ENCODE measurements at regions not wholly inside any gene's neighbourhood (a gene's known extent, or its start where the extent isn't known, plus 50 kb on each side); places are given as distances from the start of the nearest gene placed in this dataset.

DNA sequence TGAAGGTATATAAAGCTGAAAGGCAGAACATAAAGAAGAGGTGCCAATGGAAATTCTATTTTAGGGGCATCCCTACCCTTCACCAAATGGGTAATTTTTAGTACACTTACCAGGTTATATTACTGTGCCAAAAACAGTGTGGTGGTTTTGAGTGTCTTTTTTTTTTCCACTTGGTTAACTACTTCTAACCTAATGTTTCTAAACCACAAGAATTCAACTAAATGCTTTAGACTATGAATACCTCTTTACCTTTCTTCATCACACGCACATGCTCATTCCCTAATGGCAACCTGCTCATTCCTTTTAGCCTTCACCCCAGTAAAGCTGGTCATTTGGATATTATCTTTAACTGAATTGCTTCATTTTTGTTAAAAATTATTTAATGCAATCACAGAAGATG, 215.6 kb downstream of the PIK3R1 start:
- H3K27ac ChIP-seq = no peak overlapping the region
- no peaks in the 10 kb centered on the region for H3K27me3 ChIP-seq
- no peak overlapping the region for H3K4me3 ChIP-seq
- no peak for DNase-seq (ENCODE audit: low read depth in 1 of 2, low spot score in 1 of 2)
- no peak for TF ChIP-seq CTCF (IDR thresholded peaks at IDR 0.05; ENCODE audit: low read depth, low read length)
- no peaks in the 10 kb centered on the region for H3K9me3 ChIP-seq (ENCODE audit: low read depth)
- no peaks in the 10 kb centered on the region for H3K4me1 ChIP-seq (ENCODE audit: low read depth)
- H3K36me3 ChIP-seq = no peaks in the 10 kb centered on the region

GRCh38 chr5:68431601-68432337, 216.2 kb downstream of the PIK3R1 start:
- no peaks in the 10 kb centered on the region for H3K4me1 ChIP-seq (ENCODE audit: low read depth)
- no peaks in the 10 kb centered on the region for H3K36me3 ChIP-seq
- H3K27me3 ChIP-seq = no peaks in the 10 kb centered on the region
- DNase-seq (ENCODE audit: low read depth in 1 of 2, low spot score in 1 of 2) = no peak
- no peak for TF ChIP-seq CTCF (IDR thresholded peaks at IDR 0.05; ENCODE audit: low read depth, low read length)
- H3K9me3 ChIP-seq (ENCODE audit: low read depth) = no peaks in the 10 kb centered on the region
- H3K27ac ChIP-seq = no peak overlapping the region
- no peak overlapping the region for H3K4me3 ChIP-seq

DNA sequence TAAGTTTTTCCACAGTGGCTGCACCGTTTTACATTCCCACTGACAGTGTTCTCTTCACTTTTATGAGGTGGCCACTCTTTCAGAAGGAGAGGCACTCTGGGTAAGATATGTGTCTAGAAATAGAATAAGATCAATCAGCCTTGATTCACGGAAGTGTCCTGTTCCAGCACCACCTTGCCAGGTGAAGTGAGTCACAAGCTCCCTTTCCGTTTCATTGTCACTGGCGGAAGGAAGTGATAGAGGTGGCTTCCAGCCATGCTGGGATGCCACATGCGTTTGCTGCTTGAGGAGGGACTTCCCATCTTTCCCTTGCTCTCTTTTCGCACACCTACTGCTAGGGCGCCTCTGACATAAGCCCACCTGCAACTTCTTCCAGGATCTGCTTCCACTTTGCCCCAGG, 217.1 kb downstream of the PIK3R1 start:
- no peaks in the 10 kb centered on the region for H3K36me3 ChIP-seq
- no peak overlapping the region for H3K27ac ChIP-seq
- H3K27me3 ChIP-seq = no peaks in the 10 kb centered on the region
- H3K4me3 ChIP-seq = no peak overlapping the region
- H3K4me1 ChIP-seq (ENCODE audit: low read depth) = no peaks in the 10 kb centered on the region
- no peak for DNase-seq (ENCODE audit: low read depth in 1 of 2, low spot score in 1 of 2)
- H3K9me3 ChIP-seq (ENCODE audit: low read depth) = no peaks in the 10 kb centered on the region
- no peak for TF ChIP-seq CTCF (IDR thresholded peaks at IDR 0.05; ENCODE audit: low read depth, low read length)

GRCh38 chr5:68433526-68433922, 218.0 kb downstream of the PIK3R1 start:
- no peaks in the 10 kb centered on the region for H3K9me3 ChIP-seq (ENCODE audit: low read depth)
- no peak overlapping the region for H3K27ac ChIP-seq
- no peaks in the 10 kb centered on the region for H3K36me3 ChIP-seq
- H3K27me3 ChIP-seq = no peaks in the 10 kb centered on the region
- no peak for DNase-seq (ENCODE audit: low read depth in 1 of 2, low spot score in 1 of 2)
- no peaks in the 10 kb centered on the region for H3K4me1 ChIP-seq (ENCODE audit: low read depth)
- no peak for TF ChIP-seq CTCF (IDR thresholded peaks at IDR 0.05; ENCODE audit: low read depth, low read length)
- no peak overlapping the region for H3K4me3 ChIP-seq

GRCh38 chr5:68433923-68434879, 218.6 kb downstream of the PIK3R1 start:
- no peaks in the 10 kb centered on the region for H3K27me3 ChIP-seq
- H3K4me1 ChIP-seq (ENCODE audit: low read depth) = no peaks in the 10 kb centered on the region
- H3K9me3 ChIP-seq (ENCODE audit: low read depth) = no peaks in the 10 kb centered on the region
- no peaks in the 10 kb centered on the region for H3K36me3 ChIP-seq
- no peak overlapping the region for H3K4me3 ChIP-seq
- H3K27ac ChIP-seq = no peak overlapping the region
- DNase-seq (ENCODE audit: low read depth in 1 of 2, low spot score in 1 of 2) = peak in 1 of 2 donors; percentile 94
- no peak for TF ChIP-seq CTCF (IDR thresholded peaks at IDR 0.05; ENCODE audit: low read depth, low read length)

Measured in cardiac muscle cell (in vitro differentiated cells and primary cell).